ENCODE measurements at regions not wholly inside any gene's neighbourhood (a gene's known extent, or its start where the extent isn't known, plus 50 kb on each side); places are given as distances from the start of the nearest gene placed in this dataset.

GRCh38 chr3:165462636-165463334 is 266.6 kb upstream of the SLITRK3 start:
- Histone ChIP-seq H3K9me1 (ENCODE audit: insufficient read depth, low read length) (no peaks in the 10 kb centered on the region), H4K20me1 (ENCODE audit: insufficient read depth, low read length) (no peaks in the 10 kb centered on the region), H3K27ac (ENCODE audit: insufficient read depth, low read length) (no peak overlapping the region), H3K4ac (ENCODE audit: low read depth, low read length) (no peak overlapping the region), H3K9ac (ENCODE audit: low read depth, low read length) (no peak overlapping the region), H2AK9ac (replicated peaks; ENCODE audit: low read depth, low read length, poor library complexity) (no peak overlapping the region), H4K8ac (ENCODE audit: low read depth in 2 of 2, low read length in 2 of 2) (no peak overlapping the region), H3K56ac (ENCODE audit: extremely low read depth, insufficient read depth, low read length) (no peak overlapping the region), H3K4me1 (ENCODE audit: control insufficient read depth, insufficient read depth, low read length) (peaks cover 2% of the 10 kb centered on the region; the same call in 1 of the 2 replicates), H3K9me3 (ENCODE audit: control insufficient read depth, insufficient read depth, low read length) (no peaks in the 10 kb centered on the region), H2AK5ac (ENCODE audit: low read depth, low read length) (no peak overlapping the region), H2BK5ac (ENCODE audit: low read depth, low read length, poor library complexity, severe bottlenecking) (no peak overlapping the region), H3K36me3 (ENCODE audit: control insufficient read depth, insufficient read depth, low read length) (no peaks in the 10 kb centered on the region), H3K18ac (ENCODE audit: low read depth, low read length) (no peak overlapping the region), H4K5ac (ENCODE audit: low read depth, low read length) (no peak overlapping the region), H2BK120ac (ENCODE audit: low read depth, low read length) (no peak overlapping the region), H3K79me1 (ENCODE audit: low read depth in 1 of 2, low read length in 2 of 2) (no peaks in the 10 kb centered on the region), H2BK20ac (ENCODE audit: low read depth, low read length) (no peak overlapping the region), H3K4me3 (ENCODE audit: insufficient read depth, low read depth, low read length) (no peak overlapping the region), H2AFZ (replicated peaks; ENCODE audit: low read length, poor library complexity) (no peak overlapping the region), H3K4me2 (ENCODE audit: low read depth, low read length) (no peak overlapping the region), H2BK15ac (ENCODE audit: low read depth, low read length) (no peak overlapping the region), H3K14ac (replicated peaks; ENCODE audit: low read depth, low read length) (no peak overlapping the region), H3K27me3 (ENCODE audit: control insufficient read depth, insufficient read depth, low read length) (no peaks in the 10 kb centered on the region), H3K23ac (ENCODE audit: low read depth, low read length) (no peak overlapping the region), H4K91ac (ENCODE audit: insufficient read depth, low read depth, low read length) (no peak overlapping the region)
- ATAC-seq (ENCODE audit: low read depth) (no peak), DNase-seq (no peak)
- TF ChIP-seq SMC3 (IDR thresholded peaks at IDR 0.05; ENCODE audit: low read depth, low read length) (no peak), POLR2A (IDR thresholded peaks at IDR 0.05; ENCODE audit: low read depth, low read length) (no peak), BHLHE40 (IDR thresholded peaks at IDR 0.05; ENCODE audit: low read depth, low read length) (no peak), RCOR1 (IDR thresholded peaks at IDR 0.05; ENCODE audit: insufficient replicate concordance, low read length) (no peak), RFX5 (IDR thresholded peaks at IDR 0.05; ENCODE audit: low read depth, low read length) (no peak), CHD1 (IDR thresholded peaks at IDR 0.05; ENCODE audit: low read depth, low read length) (no peak)
- ChIA-PET CTCF (no interaction called here), POLR2A (ENCODE audit: unreplicated experiment) (no interaction called here)
- in situ Hi-C loops (cut with MboI; ENCODE audit: low sequenced_read_pairs) (no loop called here), intact Hi-C loops (cut with micrococcal nuclease) (no loop called here), dilution Hi-C loops (cut with HindIII; ENCODE audit: low sequenced_read_pairs, unreplicated experiment) (no loop called here)
- BruUV-seq (replicated peaks) = no TSS peak
- no CpG with 5 or more reads among the region's 6 CpGs for WGBS, 2 experiments (ENCODE audit: extremely low coverage in 2 of 2, insufficient read length in 1 of 2)

Measured in IMR-90 (cell line).